Parathyroid adenoma (tissue), 2 donors: ENCODE measurements at regions not wholly inside any gene's neighbourhood (a gene's known extent, or its start where the extent isn't known, plus 50 kb on each side); places are given as distances from the start of the nearest gene placed in this dataset.

ENCODE experiments used
- H2AFZ ChIP-seq: fragments of 300-600 bp; sonication (generic); one replicate; pipeline ENCODE4 v1.7.0; 2017; ENCODE audit warnings: antibody characterized with exemption, mild to moderate bottlenecking
- H3K27ac ChIP-seq: fragments of 300-600 bp; sonication (generic); one replicate; pipeline ENCODE4 v1.7.0; 2017
- H3K27me3 ChIP-seq: fragments of 300-600 bp; sonication (generic); one replicate; pipeline ENCODE4 v1.7.0; 2017; ENCODE audit warnings: low read length; ENCODE audit not compliant: control insufficient read depth, insufficient read depth
- H3K36me3 ChIP-seq: fragments of 300-600 bp; sonication (generic); one replicate; pipeline ENCODE4 v1.7.0; 2017; ENCODE audit warnings: low read length; ENCODE audit not compliant: control insufficient read depth, insufficient read depth
- H3K4me1 ChIP-seq: fragments of 300-600 bp; sonication (generic); one replicate; pipeline ENCODE4 v1.7.0; 2017; ENCODE audit warnings: control low read depth
- H3K4me2 ChIP-seq: fragments of 300-600 bp; sonication (generic); one replicate; pipeline ENCODE4 v1.7.0; 2017; ENCODE audit warnings: low read length
- H3K4me3 ChIP-seq: fragments of 300-600 bp; sonication (generic); one replicate; pipeline ENCODE4 v1.7.0; 2017; ENCODE audit warnings: low read depth, low read length
- H3K79me2 ChIP-seq: fragments of 300-600 bp; sonication (generic); one replicate; pipeline ENCODE4 v1.7.0; 2017; ENCODE audit warnings: control low read depth
- H3K9ac ChIP-seq: fragments of 300-600 bp; sonication (generic); one replicate; pipeline ENCODE4 v1.7.0; 2017; ENCODE audit warnings: mild to moderate bottlenecking
- H3K9me3 ChIP-seq: fragments of 300-600 bp; sonication (generic); one replicate; pipeline ENCODE4 v1.7.0; 2017; ENCODE audit warnings: low read length; ENCODE audit not compliant: control insufficient read depth
- TF ChIP-seq, protein P1 (sequence below): fragments of 300-600 bp; sonication (generic); IDR thresholded peaks from one replicate; pipeline ENCODE4 v1.7.0; 2017; ENCODE audit warnings: antibody characterized with exemption, mild to moderate bottlenecking
- donor health status: primary hyperparathyroidism.

- Histone ChIP-seq H3K36me3 (no peaks in the 10 kb centered on the region), H2AFZ (no peak overlapping the region), H3K27me3 (no peaks in the 10 kb centered on the region), H3K9ac (no peak overlapping the region), H3K4me3 (no peak overlapping the region), H3K9me3 (no peaks in the 10 kb centered on the region), H3K4me1 (no peaks in the 10 kb centered on the region), H3K4me2 (no peak overlapping the region), H3K79me2 (no peaks in the 10 kb centered on the region), H3K27ac (no peak overlapping the region)
- TF ChIP-seq, protein P1, sequence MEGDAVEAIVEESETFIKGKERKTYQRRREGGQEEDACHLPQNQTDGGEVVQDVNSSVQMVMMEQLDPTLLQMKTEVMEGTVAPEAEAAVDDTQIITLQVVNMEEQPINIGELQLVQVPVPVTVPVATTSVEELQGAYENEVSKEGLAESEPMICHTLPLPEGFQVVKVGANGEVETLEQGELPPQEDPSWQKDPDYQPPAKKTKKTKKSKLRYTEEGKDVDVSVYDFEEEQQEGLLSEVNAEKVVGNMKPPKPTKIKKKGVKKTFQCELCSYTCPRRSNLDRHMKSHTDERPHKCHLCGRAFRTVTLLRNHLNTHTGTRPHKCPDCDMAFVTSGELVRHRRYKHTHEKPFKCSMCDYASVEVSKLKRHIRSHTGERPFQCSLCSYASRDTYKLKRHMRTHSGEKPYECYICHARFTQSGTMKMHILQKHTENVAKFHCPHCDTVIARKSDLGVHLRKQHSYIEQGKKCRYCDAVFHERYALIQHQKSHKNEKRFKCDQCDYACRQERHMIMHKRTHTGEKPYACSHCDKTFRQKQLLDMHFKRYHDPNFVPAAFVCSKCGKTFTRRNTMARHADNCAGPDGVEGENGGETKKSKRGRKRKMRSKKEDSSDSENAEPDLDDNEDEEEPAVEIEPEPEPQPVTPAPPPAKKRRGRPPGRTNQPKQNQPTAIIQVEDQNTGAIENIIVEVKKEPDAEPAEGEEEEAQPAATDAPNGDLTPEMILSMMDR: no peak
These were observed 269.4 kb downstream of the TCF7L2 start for GRCh38 chr10:113219446-113219845.

DNA sequence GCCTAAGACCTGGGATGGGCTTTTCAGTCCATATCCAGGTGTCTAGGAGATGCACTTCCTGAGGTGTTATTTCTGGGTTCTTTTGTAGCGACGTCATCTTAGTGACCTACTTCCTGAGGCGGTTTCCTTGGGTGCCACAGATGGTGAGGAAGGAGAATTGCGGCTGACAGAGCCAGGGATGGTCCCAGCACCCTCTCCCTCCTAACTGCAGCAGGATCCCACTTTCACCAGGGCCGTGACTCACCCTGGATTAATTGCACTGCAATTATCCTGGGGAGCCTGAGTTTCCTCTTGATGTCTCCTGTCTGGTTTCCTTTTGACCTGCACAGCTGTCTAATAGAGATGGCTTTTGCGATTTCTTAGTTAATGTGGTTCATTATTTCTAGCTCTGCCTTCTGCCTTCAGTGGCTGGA lies 271.7 kb downstream of the TCF7L2 start:
- no peaks in the 10 kb centered on the region for H3K27me3 ChIP-seq
- no peaks in the 10 kb centered on the region for H3K9me3 ChIP-seq
- H2AFZ ChIP-seq: no peak overlapping the region
- H3K9ac ChIP-seq: no peak overlapping the region
- no peaks in the 10 kb centered on the region for H3K79me2 ChIP-seq
- H3K36me3 ChIP-seq: no peaks in the 10 kb centered on the region
- no peak overlapping the region for H3K27ac ChIP-seq
- no peak overlapping the region for H3K4me3 ChIP-seq
- no peak overlapping the region for H3K4me2 ChIP-seq
- TF ChIP-seq, protein P1: no peak
- no peaks in the 10 kb centered on the region for H3K4me1 ChIP-seq

- no peaks in the 10 kb centered on the region for H3K9me3 ChIP-seq
- TF ChIP-seq, protein P1: no peak
- no peak overlapping the region for H2AFZ ChIP-seq
- no peaks in the 10 kb centered on the region for H3K27me3 ChIP-seq
- no peak overlapping the region for H3K4me3 ChIP-seq
- no peaks in the 10 kb centered on the region for H3K36me3 ChIP-seq
- no peaks in the 10 kb centered on the region for H3K4me1 ChIP-seq
- H3K79me2 ChIP-seq: no peaks in the 10 kb centered on the region
- H3K4me2 ChIP-seq: no peak overlapping the region
- H3K9ac ChIP-seq: no peak overlapping the region
- no peak overlapping the region for H3K27ac ChIP-seq
These were observed 272.2 kb downstream of the TCF7L2 start for GRCh38 chr10:113222207-113222606.

- Histone ChIP-seq H3K79me2 (no peaks in the 10 kb centered on the region), H3K27ac (no peak overlapping the region), H2AFZ (no peak overlapping the region), H3K4me3 (no peak overlapping the region), H3K4me1 (no peaks in the 10 kb centered on the region), H3K9ac (no peak overlapping the region), H3K4me2 (no peak overlapping the region), H3K36me3 (no peaks in the 10 kb centered on the region), H3K27me3 (no peaks in the 10 kb centered on the region), H3K9me3 (no peaks in the 10 kb centered on the region)
- TF ChIP-seq, protein P1: no peak
These were observed 275.3 kb downstream of the TCF7L2 start for GRCh38 chr10:113225364-113225763.

DNA sequence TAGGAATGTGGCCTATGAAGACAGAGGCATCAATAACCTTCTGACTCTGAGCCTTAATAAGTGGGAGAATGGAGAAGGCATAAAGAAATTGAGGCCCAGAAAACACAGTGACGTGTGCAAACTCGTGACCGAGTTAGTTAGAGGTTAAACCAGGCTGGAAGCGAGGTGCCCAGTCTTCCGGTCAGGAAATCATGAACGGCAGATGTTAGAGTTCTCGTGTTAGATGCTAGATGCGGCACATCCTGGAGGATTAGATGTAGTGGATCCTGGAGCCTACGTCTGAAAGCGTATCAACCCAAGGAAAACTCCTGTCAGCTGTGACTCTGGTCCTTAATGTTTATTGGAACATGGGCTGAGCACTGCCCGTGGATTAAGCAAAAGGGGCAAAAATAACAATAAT lies 275.9 kb downstream of the TCF7L2 start:
- H3K27ac ChIP-seq: no peak overlapping the region
- no peaks in the 10 kb centered on the region for H3K36me3 ChIP-seq
- no peaks in the 10 kb centered on the region for H3K27me3 ChIP-seq
- TF ChIP-seq, protein P1: no peak
- no peak overlapping the region for H2AFZ ChIP-seq
- H3K79me2 ChIP-seq: no peaks in the 10 kb centered on the region
- H3K9ac ChIP-seq: no peak overlapping the region
- H3K9me3 ChIP-seq: no peaks in the 10 kb centered on the region
- no peak overlapping the region for H3K4me2 ChIP-seq
- H3K4me1 ChIP-seq: no peaks in the 10 kb centered on the region
- H3K4me3 ChIP-seq: no peak overlapping the region
